Kidney (tissue), 13 donors: ENCODE measurements at regions not wholly inside any gene's neighbourhood (a gene's known extent, or its start where the extent isn't known, plus 50 kb on each side); places are given as distances from the start of the nearest gene placed in this dataset.

Experiments used
- DNase-seq, 5 donors: peaks; one replicate each; pipeline ENCODE4 v3.0.0-alpha.2; 2013 to 2020
- FAIRE-seq: peaks from 2 replicates; lab custom pipeline; 2012; peaks lifted over from hg19 to GRCh38; lab: Jason Lieb, UNC
- H3K27ac ChIP-seq, 2 donors: one replicate each; pipeline ENCODE4 v1.7.0; 2013; ENCODE audit warnings: low read depth in 2 of 2, low read length in 2 of 2, inconsistent platforms in 1 of 2
- H3K27me3 ChIP-seq: one replicate; pipeline ENCODE4 v1.7.1; 2013; ENCODE audit warnings: low read length, inconsistent platforms; ENCODE audit not compliant: control insufficient read depth, insufficient read depth
- H3K36me3 ChIP-seq, 3 donors: one replicate each; pipeline versions ENCODE4 v1.7.0 to v1.7.1; 2013; ENCODE audit warnings: low read length in 3 of 3, control low read depth in 1 of 3, inconsistent platforms in 1 of 3; ENCODE audit not compliant: insufficient read depth in 3 of 3, control insufficient read depth in 2 of 3
- H3K4me1 ChIP-seq, 3 donors: one replicate each; pipeline versions ENCODE4 v1.7.0 to v1.7.1; 2013; ENCODE audit warnings: low read length in 3 of 3, inconsistent platforms in 1 of 3, low read depth in 1 of 3; ENCODE audit not compliant: control insufficient read depth in 2 of 3, insufficient read depth in 2 of 3
- H3K4me3 ChIP-seq, 3 donors: one replicate each; pipeline versions ENCODE4 v1.7.0 to v1.8.1; 2013; ENCODE audit warnings: low read length in 3 of 3, control low read depth in 1 of 3, inconsistent platforms in 1 of 3
- H3K9ac ChIP-seq, 3 donors: one replicate each; pipeline versions ENCODE4 v1.7.0 to v1.7.1; 2013; ENCODE audit warnings: low read length in 3 of 3, control low read depth in 1 of 3, inconsistent platforms in 1 of 3
- H3K9me3 ChIP-seq, 3 donors: one replicate each; pipeline versions ENCODE4 v1.7.0 to v1.7.1; 2013; ENCODE audit warnings: low read length in 3 of 3, control low read depth in 1 of 3, inconsistent platforms in 1 of 3; ENCODE audit not compliant: control insufficient read depth in 2 of 3, insufficient read depth in 1 of 3
- CTCF ChIP-seq: IDR thresholded peaks from 3 replicates; pipeline ENCODE4 v1.5.1; 2012; ENCODE audit warnings: mild to moderate bottlenecking, moderate library complexity, borderline replicate concordance; ENCODE audit not compliant: insufficient read depth; ENCODE audit errors: extremely low read depth
- intact Hi-C: fragments of 100-400 bp; cut with DNase I; formaldehyde crosslinking; loops from one replicate; pipeline ENCODE4 v1.11.1; 2022
- donor health status: control.
- donor health status: control.
- donor health status: control.
- donor health status: control.
- donor health status: control.
- donor health status: DM: yes; HTN: yes; CAD: no.
- donor health status: Normal renal cell carcinoma (clear cell type).

- intact Hi-C loops = no loop called here
- no peaks in the 10 kb centered on the region for H3K9me3 ChIP-seq
- H3K27me3 ChIP-seq = no peaks in the 10 kb centered on the region
- DNase-seq (no peak), FAIRE-seq (no peak)
- H3K27ac ChIP-seq = no peak overlapping the region
- TF ChIP-seq CTCF = no peak
- no peaks in the 10 kb centered on the region for H3K4me1 ChIP-seq
- H3K36me3 ChIP-seq = no peaks in the 10 kb centered on the region
- H3K4me3 ChIP-seq = no peak overlapping the region
- H3K9ac ChIP-seq = no peak overlapping the region
Observed at GRCh38 chr22:22371031-22371541, 126.5 kb downstream of the VPREB1 start.

- DNase-seq (no peak), FAIRE-seq (no peak)
- no peaks in the 10 kb centered on the region for H3K27me3 ChIP-seq
- no peaks in the 10 kb centered on the region for H3K36me3 ChIP-seq
- TF ChIP-seq CTCF = no peak
- H3K4me1 ChIP-seq = no peaks in the 10 kb centered on the region
- intact Hi-C loops = no loop called here
- H3K9ac ChIP-seq = no peak overlapping the region
- no peak overlapping the region for H3K27ac ChIP-seq
- no peak overlapping the region for H3K4me3 ChIP-seq
- no peaks in the 10 kb centered on the region for H3K9me3 ChIP-seq
Observed at GRCh38 chr22:22372086-22372485, 127.5 kb downstream of the VPREB1 start.

- Histone ChIP-seq H3K4me3 (no peak overlapping the region), H3K27me3 (no peaks in the 10 kb centered on the region), H3K27ac (no peak overlapping the region), H3K4me1 (no peaks in the 10 kb centered on the region), H3K9me3 (no peaks in the 10 kb centered on the region), H3K36me3 (no peaks in the 10 kb centered on the region), H3K9ac (no peak overlapping the region)
- intact Hi-C loops = no loop called here
- no peak for TF ChIP-seq CTCF
- FAIRE-seq = no peak
- no peak for DNase-seq
Observed at GRCh38 chr22:22374163-22374562, 129.6 kb downstream of the VPREB1 start.

- intact Hi-C loops = no loop called here
- Histone ChIP-seq H3K4me3 (no peak overlapping the region), H3K27me3 (no peaks in the 10 kb centered on the region), H3K4me1 (no peaks in the 10 kb centered on the region), H3K9ac (no peak overlapping the region), H3K36me3 (no peaks in the 10 kb centered on the region), H3K9me3 (no peaks in the 10 kb centered on the region), H3K27ac (no peak overlapping the region)
- FAIRE-seq (no peak), DNase-seq (no peak)
- no peak for TF ChIP-seq CTCF
Observed at GRCh38 chr22:22374579-22374978, 130.0 kb downstream of the VPREB1 start.
